ENCODE measurements at regions not wholly inside any gene's neighbourhood (a gene's known extent, or its start where the extent isn't known, plus 50 kb on each side); places are given as distances from the start of the nearest gene placed in this dataset.

DNA sequence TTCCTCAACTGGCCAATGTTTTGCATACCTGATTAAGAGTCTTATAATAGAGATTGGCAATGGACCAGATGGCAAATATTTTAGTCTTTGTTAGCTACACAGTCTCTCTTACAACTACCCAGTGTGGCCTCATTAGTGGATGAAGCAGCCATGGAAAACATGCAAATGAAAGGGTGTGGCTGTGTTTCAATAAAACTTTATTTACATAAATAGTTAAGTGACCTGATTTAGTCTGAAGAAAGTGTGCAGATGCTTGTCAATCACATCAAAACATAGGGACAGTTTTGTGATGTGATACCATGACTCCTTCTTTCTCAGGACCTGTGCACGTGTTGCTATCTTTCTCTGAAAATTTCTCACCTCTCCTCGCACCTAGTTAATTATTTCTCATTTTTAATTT is 309.8 kb upstream of the GRM7 start:
- H3K4me3 Mint-ChIP-seq, result no peak overlapping the region

DNA sequence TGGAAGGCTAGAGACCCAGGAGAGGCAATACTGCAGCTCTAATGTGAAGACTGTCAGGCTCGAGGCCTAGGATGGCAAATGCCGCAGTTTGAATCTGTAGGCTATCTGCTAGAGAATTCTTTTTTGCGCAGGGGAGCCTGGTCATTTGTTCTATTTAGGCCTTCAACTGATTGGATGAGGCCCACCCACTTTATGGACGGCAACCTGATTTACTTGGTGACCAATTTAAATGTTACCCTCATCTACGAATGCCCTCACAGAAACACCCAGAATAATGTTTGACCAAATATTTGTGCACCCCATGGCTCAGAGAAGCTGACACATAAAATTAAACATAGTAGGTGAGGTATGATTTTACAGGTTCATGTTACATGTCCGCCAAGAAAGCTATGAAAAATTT is 300.7 kb upstream of the GRM7 start:
- H3K4me3 ChIP-seq (ENCODE audit: low read length), result no peak overlapping the region
- H3K4me1 ChIP-seq (ENCODE audit: control insufficient read depth, insufficient read depth, low read length), result no peaks in the 10 kb centered on the region
- H3K27ac ChIP-seq (ENCODE audit: low read length), result no peak overlapping the region
- H3K36me3 ChIP-seq (ENCODE audit: control insufficient read depth, insufficient read depth, low read length), result no peaks in the 10 kb centered on the region
- Mint-ChIP-seq H3K27me3 (ENCODE audit: low read depth in 2 of 2) (no peaks in the 10 kb centered on the region), H3K4me3 (no peak overlapping the region), H3K4me1 (no peaks in the 10 kb centered on the region), H3K36me3 (peaks cover 10% of the 10 kb centered on the region), H3K27ac (no peak overlapping the region), H3K9me3 (peaks cover 15 to 28% of the 10 kb centered on the region in 2 donors)
- DNase-seq, result no peak
- WGBS (ENCODE audit: insufficient coverage), result 95% methylated on average over 5 of the region's 6 CpGs
- intact Hi-C loops (cut with micrococcal nuclease), result no loop called here
- H3K27me3 ChIP-seq (ENCODE audit: control insufficient read depth, insufficient read depth, low read length), result no peaks in the 10 kb centered on the region
- TF ChIP-seq, protein P1, sequence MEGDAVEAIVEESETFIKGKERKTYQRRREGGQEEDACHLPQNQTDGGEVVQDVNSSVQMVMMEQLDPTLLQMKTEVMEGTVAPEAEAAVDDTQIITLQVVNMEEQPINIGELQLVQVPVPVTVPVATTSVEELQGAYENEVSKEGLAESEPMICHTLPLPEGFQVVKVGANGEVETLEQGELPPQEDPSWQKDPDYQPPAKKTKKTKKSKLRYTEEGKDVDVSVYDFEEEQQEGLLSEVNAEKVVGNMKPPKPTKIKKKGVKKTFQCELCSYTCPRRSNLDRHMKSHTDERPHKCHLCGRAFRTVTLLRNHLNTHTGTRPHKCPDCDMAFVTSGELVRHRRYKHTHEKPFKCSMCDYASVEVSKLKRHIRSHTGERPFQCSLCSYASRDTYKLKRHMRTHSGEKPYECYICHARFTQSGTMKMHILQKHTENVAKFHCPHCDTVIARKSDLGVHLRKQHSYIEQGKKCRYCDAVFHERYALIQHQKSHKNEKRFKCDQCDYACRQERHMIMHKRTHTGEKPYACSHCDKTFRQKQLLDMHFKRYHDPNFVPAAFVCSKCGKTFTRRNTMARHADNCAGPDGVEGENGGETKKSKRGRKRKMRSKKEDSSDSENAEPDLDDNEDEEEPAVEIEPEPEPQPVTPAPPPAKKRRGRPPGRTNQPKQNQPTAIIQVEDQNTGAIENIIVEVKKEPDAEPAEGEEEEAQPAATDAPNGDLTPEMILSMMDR (IDR thresholded peaks at IDR 0.05), result no peak
- no peak for ATAC-seq
- H3K9me3 ChIP-seq (ENCODE audit: control insufficient read depth, insufficient read depth, low read length), result no peaks in the 10 kb centered on the region

More for the DNA sequence above, 309.8 kb upstream of the GRM7 start:
- H3K36me3 Mint-ChIP-seq, result peaks cover 5% of the 10 kb centered on the region
- no peaks in the 10 kb centered on the region for H3K27me3 Mint-ChIP-seq (ENCODE audit: low read depth in 2 of 2)
- Histone ChIP-seq H3K4me1 (ENCODE audit: control insufficient read depth, insufficient read depth, low read length) (no peaks in the 10 kb centered on the region), H3K27ac (ENCODE audit: low read length) (no peak overlapping the region), H3K27me3 (ENCODE audit: control insufficient read depth, insufficient read depth, low read length) (no peaks in the 10 kb centered on the region), H3K36me3 (ENCODE audit: control insufficient read depth, insufficient read depth, low read length) (no peaks in the 10 kb centered on the region), H3K4me3 (ENCODE audit: low read length) (no peak overlapping the region), H3K9me3 (ENCODE audit: control insufficient read depth, insufficient read depth, low read length) (peaks cover 10% of the 10 kb centered on the region)
- DNase-seq (no peak), ATAC-seq (no peak)
- no peak overlapping the region for H3K27ac Mint-ChIP-seq
- WGBS (ENCODE audit: insufficient coverage), result 90% methylated on average over 2 of the region's 2 CpGs
- no peaks in the 10 kb centered on the region for H3K4me1 Mint-ChIP-seq
- H3K9me3 Mint-ChIP-seq, result peaks cover 18 to 25% of the 10 kb centered on the region in 2 donors
- TF ChIP-seq, protein P1 (IDR thresholded peaks at IDR 0.05), result no peak
- intact Hi-C loops (cut with micrococcal nuclease), result no loop called here

DNA sequence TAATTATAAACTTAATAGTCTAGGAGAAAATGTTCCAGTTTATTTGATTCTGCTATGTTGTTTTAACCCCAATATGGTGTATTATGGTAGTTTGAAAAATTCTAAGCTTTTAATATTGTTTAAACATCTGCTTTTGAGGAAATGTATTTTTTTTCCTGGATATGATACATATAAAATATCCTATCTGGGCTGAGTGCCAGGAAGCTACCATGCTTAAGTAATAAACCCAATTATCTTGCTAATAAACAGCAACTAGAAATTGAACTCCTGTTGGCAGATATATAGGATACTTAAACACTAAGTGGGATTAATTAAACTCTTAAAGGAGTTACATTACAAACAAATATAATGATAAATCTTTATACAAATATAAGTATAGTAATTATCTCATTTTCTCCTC is 293.7 kb upstream of the GRM7 start:
- Mint-ChIP-seq H3K4me1 (no peaks in the 10 kb centered on the region), H3K27ac (no peak overlapping the region), H3K4me3 (no peak overlapping the region), H3K27me3 (ENCODE audit: low read depth in 2 of 2) (no peaks in the 10 kb centered on the region), H3K36me3 (peaks cover 7% of the 10 kb centered on the region), H3K9me3 (peaks cover 10 to 19% of the 10 kb centered on the region in 2 donors)
- DNase-seq (no peak), ATAC-seq (no peak)
- TF ChIP-seq, protein P1 (IDR thresholded peaks at IDR 0.05), result no peak
- intact Hi-C loops (cut with micrococcal nuclease), result no loop called here
- Histone ChIP-seq H3K4me3 (ENCODE audit: low read length) (no peak overlapping the region), H3K4me1 (ENCODE audit: control insufficient read depth, insufficient read depth, low read length) (no peaks in the 10 kb centered on the region), H3K36me3 (ENCODE audit: control insufficient read depth, insufficient read depth, low read length) (no peaks in the 10 kb centered on the region), H3K27ac (ENCODE audit: low read length) (no peak overlapping the region), H3K27me3 (ENCODE audit: control insufficient read depth, insufficient read depth, low read length) (no peaks in the 10 kb centered on the region), H3K9me3 (ENCODE audit: control insufficient read depth, insufficient read depth, low read length) (no peaks in the 10 kb centered on the region)

DNA sequence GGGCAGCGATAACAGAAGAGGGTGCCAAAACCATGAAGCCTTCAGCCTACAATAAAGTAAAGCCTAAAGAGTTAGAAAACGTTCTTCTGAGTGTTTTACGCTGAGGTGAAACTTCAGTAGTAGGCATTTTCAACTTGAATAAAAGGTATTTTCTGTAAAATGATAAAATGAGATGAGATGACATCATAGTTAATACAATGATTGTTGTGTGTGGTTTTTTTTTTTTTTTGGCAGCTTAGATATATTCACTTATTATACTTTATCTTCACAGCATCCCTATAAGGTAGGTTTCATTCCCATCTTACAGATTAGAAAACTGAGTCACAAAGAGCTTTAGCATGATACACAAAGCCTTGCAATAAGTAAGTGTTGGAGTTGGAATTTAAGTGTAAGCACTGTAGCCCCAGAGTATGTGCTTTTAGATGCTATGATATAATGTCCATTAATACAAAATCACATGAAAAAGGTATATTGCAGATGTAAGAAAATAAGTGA is 291.9 kb upstream of the GRM7 start:
- Histone ChIP-seq H3K27ac (ENCODE audit: low read length) (no peak overlapping the region), H3K36me3 (ENCODE audit: control insufficient read depth, insufficient read depth, low read length) (no peaks in the 10 kb centered on the region), H3K4me1 (ENCODE audit: control insufficient read depth, insufficient read depth, low read length) (no peaks in the 10 kb centered on the region), H3K4me3 (ENCODE audit: low read length) (no peak overlapping the region), H3K9me3 (ENCODE audit: control insufficient read depth, insufficient read depth, low read length) (peaks cover 4% of the 10 kb centered on the region), H3K27me3 (ENCODE audit: control insufficient read depth, insufficient read depth, low read length) (no peaks in the 10 kb centered on the region)
- 72% methylated on average over 3 of the region's 3 CpGs for WGBS (ENCODE audit: insufficient coverage)
- H3K9me3 Mint-ChIP-seq, result peaks cover 9 to 19% of the 10 kb centered on the region in 2 donors
- H3K36me3 Mint-ChIP-seq, result peaks cover 7% of the 10 kb centered on the region
- TF ChIP-seq, protein P1 (IDR thresholded peaks at IDR 0.05), result no peak
- H3K27me3 Mint-ChIP-seq (ENCODE audit: low read depth in 2 of 2), result no peaks in the 10 kb centered on the region
- H3K27ac Mint-ChIP-seq, result no peak overlapping the region
- DNase-seq (no peak), ATAC-seq (no peak)
- H3K4me1 Mint-ChIP-seq, result no peaks in the 10 kb centered on the region
- H3K4me3 Mint-ChIP-seq, result no peak overlapping the region
- intact Hi-C loops (cut with micrococcal nuclease), result no loop called here

Measured in natural killer cell (primary cell).